Activated CD8-positive, alpha-beta memory T cell treated with anti-CD3 and anti-CD28 coated beads, Interleukin-2, amount 10 ng/mL, durations not matched to agents 7 days and 5 days (primary cell): ENCODE measurements at regions not wholly inside any gene's neighbourhood (a gene's known extent, or its start where the extent isn't known, plus 50 kb on each side); places are given as distances from the start of the nearest gene placed in this dataset.

Experiments
- ATAC-seq: fragments of 150-1000 bp; cut with Tn5 transposase; one replicate; pipeline ENCODE4 v1.10.0; 2021; ENCODE audit warnings: moderate library complexity
- CTCF ChIA-PET: fragments of 350-600 bp; sonication (Branson Sonifier 250); formaldehyde crosslinking; loops from one replicate; lab custom pipeline; 2021; ENCODE audit warnings: antibody characterized with exemption; lab: Charles Lee
- DNase-seq: peaks from one replicate; pipeline ENCODE4 v3.0.0-alpha.2; 2020
- H3K27ac Mint-ChIP-seq: one replicate; pipeline ENCODE4 v1.8.0; 2021; ENCODE audit warnings: mild to moderate bottlenecking, mixed read lengths
- H3K27me3 Mint-ChIP-seq: one replicate; pipeline ENCODE4 v1.8.0; 2021; ENCODE audit warnings: mixed read lengths
- H3K36me3 Mint-ChIP-seq: one replicate; pipeline ENCODE4 v1.8.0; 2021; ENCODE audit warnings: mild to moderate bottlenecking, mixed read lengths
- H3K4me1 Mint-ChIP-seq: one replicate; pipeline ENCODE4 v1.8.0; 2021; ENCODE audit warnings: mixed read lengths
- H3K4me3 Mint-ChIP-seq: one replicate; pipeline ENCODE4 v1.8.0; 2021; ENCODE audit warnings: mild to moderate bottlenecking, moderate library complexity, mixed read lengths
- H3K9me3 Mint-ChIP-seq: one replicate; pipeline ENCODE4 v1.8.0; 2022; ENCODE audit warnings: low read depth, mixed read lengths

- Mint-ChIP-seq H3K4me1 (no peaks in the 10 kb centered on the region), H3K4me3 (no peak overlapping the region), H3K9me3 (no peaks in the 10 kb centered on the region), H3K27ac (no peak overlapping the region), H3K27me3 (peaks cover 10% of the 10 kb centered on the region), H3K36me3 (no peaks in the 10 kb centered on the region)
- ATAC-seq (no peak), DNase-seq (no peak)
- CTCF ChIA-PET: interaction anchor here (1.4 kb wide), 1 partner anchor 100 kb away, joined by 5 read pairs; no protein-coding TSS in a partner anchor
Measured at GRCh38 chr7:132045481-132045980, 489.1 kb upstream of the PODXL start.

GRCh38 chr7:132045002-132045401 lies 488.6 kb upstream of the PODXL start:
- Mint-ChIP-seq H3K27ac (no peak overlapping the region), H3K27me3 (peaks cover 10% of the 10 kb centered on the region), H3K4me1 (no peaks in the 10 kb centered on the region), H3K36me3 (no peaks in the 10 kb centered on the region), H3K9me3 (no peaks in the 10 kb centered on the region), H3K4me3 (no peak overlapping the region)
- ATAC-seq: no peak
- no peak for DNase-seq
- CTCF ChIA-PET: no interaction called here

GRCh38 chr7:132044247-132044646 lies 487.8 kb upstream of the PODXL start:
- Mint-ChIP-seq H3K9me3 (no peaks in the 10 kb centered on the region), H3K27ac (no peak overlapping the region), H3K36me3 (no peaks in the 10 kb centered on the region), H3K4me1 (no peaks in the 10 kb centered on the region), H3K27me3 (peaks cover 13% of the 10 kb centered on the region), H3K4me3 (no peak overlapping the region)
- CTCF ChIA-PET: no interaction called here
- DNase-seq (no peak), ATAC-seq (no peak)

- Mint-ChIP-seq H3K36me3 (no peaks in the 10 kb centered on the region), H3K9me3 (no peaks in the 10 kb centered on the region), H3K27me3 (peaks cover 11% of the 10 kb centered on the region), H3K27ac (no peak overlapping the region), H3K4me1 (no peaks in the 10 kb centered on the region), H3K4me3 (no peak overlapping the region)
- DNase-seq (no peak), ATAC-seq (no peak)
- CTCF ChIA-PET: no interaction called here
Measured at GRCh38 chr7:132041108-132041507, 484.7 kb upstream of the PODXL start.

GRCh38 chr7:132035517-132036362 lies 479.3 kb upstream of the PODXL start:
- DNase-seq (no peak), ATAC-seq (no peak)
- Mint-ChIP-seq H3K9me3 (no peaks in the 10 kb centered on the region), H3K4me1 (no peaks in the 10 kb centered on the region), H3K27ac (no peak overlapping the region), H3K27me3 (peaks cover 4% of the 10 kb centered on the region), H3K36me3 (no peaks in the 10 kb centered on the region), H3K4me3 (no peak overlapping the region)
- CTCF ChIA-PET: no interaction called here

GRCh38 chr7:132034748-132035416 lies 478.5 kb upstream of the PODXL start:
- peaks cover 4% of the 10 kb centered on the region for H3K27me3 Mint-ChIP-seq
- CTCF ChIA-PET: no interaction called here
- ATAC-seq (no peak), DNase-seq (no peak)
- H3K4me1 Mint-ChIP-seq: no peaks in the 10 kb centered on the region
- H3K4me3 Mint-ChIP-seq: no peak overlapping the region
- H3K9me3 Mint-ChIP-seq: no peaks in the 10 kb centered on the region
- no peaks in the 10 kb centered on the region for H3K36me3 Mint-ChIP-seq
- no peak overlapping the region for H3K27ac Mint-ChIP-seq

- no peak for ATAC-seq
- no peaks in the 10 kb centered on the region for H3K4me1 Mint-ChIP-seq
- CTCF ChIA-PET: no interaction called here
- H3K27ac Mint-ChIP-seq: no peak overlapping the region
- no peak overlapping the region for H3K4me3 Mint-ChIP-seq
- no peaks in the 10 kb centered on the region for H3K9me3 Mint-ChIP-seq
- no peaks in the 10 kb centered on the region for H3K27me3 Mint-ChIP-seq
- no peaks in the 10 kb centered on the region for H3K36me3 Mint-ChIP-seq
- no peak for DNase-seq
Measured at GRCh38 chr7:132030883-132031282, 474.5 kb upstream of the PODXL start.

GRCh38 chr7:132030086-132030568 lies 473.7 kb upstream of the PODXL start:
- Mint-ChIP-seq H3K9me3 (no peaks in the 10 kb centered on the region), H3K27me3 (no peaks in the 10 kb centered on the region), H3K27ac (no peak overlapping the region), H3K36me3 (no peaks in the 10 kb centered on the region), H3K4me1 (no peaks in the 10 kb centered on the region), H3K4me3 (no peak overlapping the region)
- CTCF ChIA-PET: no interaction called here
- ATAC-seq: no peak
- no peak for DNase-seq

- ATAC-seq: no peak
- Mint-ChIP-seq H3K4me3 (no peak overlapping the region), H3K36me3 (no peaks in the 10 kb centered on the region), H3K27ac (no peak overlapping the region), H3K9me3 (no peaks in the 10 kb centered on the region), H3K4me1 (no peaks in the 10 kb centered on the region), H3K27me3 (no peaks in the 10 kb centered on the region)
- DNase-seq: no peak
- CTCF ChIA-PET: no interaction called here
Measured at GRCh38 chr7:132029369-132030085, 473.1 kb upstream of the PODXL start.

GRCh38 chr7:132028144-132028920 lies 471.9 kb upstream of the PODXL start:
- CTCF ChIA-PET: no interaction called here
- H3K4me3 Mint-ChIP-seq: no peak overlapping the region

GRCh38 chr7:132024290-132024689 lies 467.9 kb upstream of the PODXL start:
- DNase-seq: no peak
- Mint-ChIP-seq H3K27ac (no peak overlapping the region), H3K4me3 (no peak overlapping the region), H3K9me3 (no peaks in the 10 kb centered on the region), H3K27me3 (no peaks in the 10 kb centered on the region), H3K4me1 (no peaks in the 10 kb centered on the region), H3K36me3 (no peaks in the 10 kb centered on the region)
- ATAC-seq: no peak
- CTCF ChIA-PET: no interaction called here

More at GRCh38 chr7:132028144-132028920, 471.9 kb upstream of the PODXL start:
- Mint-ChIP-seq H3K36me3 (no peaks in the 10 kb centered on the region), H3K9me3 (no peaks in the 10 kb centered on the region), H3K4me1 (no peaks in the 10 kb centered on the region), H3K27me3 (no peaks in the 10 kb centered on the region), H3K27ac (no peak overlapping the region)
- DNase-seq (no peak), ATAC-seq (no peak)

GRCh38 chr7:132023466-132023865 lies 467.0 kb upstream of the PODXL start:
- H3K9me3 Mint-ChIP-seq: no peaks in the 10 kb centered on the region
- H3K4me3 Mint-ChIP-seq: no peak overlapping the region
- no peaks in the 10 kb centered on the region for H3K36me3 Mint-ChIP-seq
- ATAC-seq: no peak
- H3K4me1 Mint-ChIP-seq: no peaks in the 10 kb centered on the region
- no peaks in the 10 kb centered on the region for H3K27me3 Mint-ChIP-seq
- CTCF ChIA-PET: no interaction called here
- DNase-seq: no peak
- no peak overlapping the region for H3K27ac Mint-ChIP-seq

- no peaks in the 10 kb centered on the region for H3K36me3 Mint-ChIP-seq
- no peaks in the 10 kb centered on the region for H3K9me3 Mint-ChIP-seq
- no peak overlapping the region for H3K27ac Mint-ChIP-seq
- DNase-seq: no peak
- CTCF ChIA-PET: no interaction called here
- no peaks in the 10 kb centered on the region for H3K27me3 Mint-ChIP-seq
- H3K4me3 Mint-ChIP-seq: no peak overlapping the region
- no peaks in the 10 kb centered on the region for H3K4me1 Mint-ChIP-seq
- ATAC-seq: no peak
Measured at GRCh38 chr7:132022188-132022587, 465.8 kb upstream of the PODXL start.
